ENCODE measurements at regions not wholly inside any gene's neighbourhood (a gene's known extent, or its start where the extent isn't known, plus 50 kb on each side); places are given as distances from the start of the nearest gene placed in this dataset.

DNA sequence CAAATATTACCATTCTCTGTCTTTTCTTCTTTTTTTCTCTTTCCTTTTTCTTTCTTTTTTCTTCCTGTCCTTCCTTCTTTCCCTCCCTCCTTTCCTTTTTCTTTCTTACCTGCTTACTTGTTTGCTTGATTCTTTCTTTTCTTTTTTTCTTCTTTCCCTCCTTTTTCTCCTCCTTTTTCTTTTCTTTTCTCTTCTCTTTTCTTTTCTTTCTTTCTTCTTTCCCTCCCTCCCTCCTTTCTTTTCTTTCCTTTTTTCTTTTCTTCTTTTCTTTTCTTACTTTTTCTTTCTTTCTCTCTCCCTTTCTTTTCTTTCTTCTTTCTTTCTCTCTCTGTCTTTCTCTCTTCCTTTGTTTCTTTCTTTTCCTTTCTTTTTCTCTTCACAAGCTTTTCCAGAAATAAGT, 697.4 kb upstream of the ADGRL3 start:
- ATAC-seq (no peak), DNase-seq (no peak)
- intact Hi-C loops (cut with DNase I) = no loop called here
- H3K4me3 ChIP-seq = no peak overlapping the region
- no peaks in the 10 kb centered on the region for H3K27me3 ChIP-seq
- no peak overlapping the region for H3K27ac ChIP-seq
- H3K9me3 ChIP-seq = no peaks in the 10 kb centered on the region
- no peaks in the 10 kb centered on the region for H3K4me1 ChIP-seq
- no peaks in the 10 kb centered on the region for H3K36me3 ChIP-seq
- TF ChIP-seq POLR2A (IDR thresholded peaks at IDR 0.05) = no peak
- TF ChIP-seq, protein P1, sequence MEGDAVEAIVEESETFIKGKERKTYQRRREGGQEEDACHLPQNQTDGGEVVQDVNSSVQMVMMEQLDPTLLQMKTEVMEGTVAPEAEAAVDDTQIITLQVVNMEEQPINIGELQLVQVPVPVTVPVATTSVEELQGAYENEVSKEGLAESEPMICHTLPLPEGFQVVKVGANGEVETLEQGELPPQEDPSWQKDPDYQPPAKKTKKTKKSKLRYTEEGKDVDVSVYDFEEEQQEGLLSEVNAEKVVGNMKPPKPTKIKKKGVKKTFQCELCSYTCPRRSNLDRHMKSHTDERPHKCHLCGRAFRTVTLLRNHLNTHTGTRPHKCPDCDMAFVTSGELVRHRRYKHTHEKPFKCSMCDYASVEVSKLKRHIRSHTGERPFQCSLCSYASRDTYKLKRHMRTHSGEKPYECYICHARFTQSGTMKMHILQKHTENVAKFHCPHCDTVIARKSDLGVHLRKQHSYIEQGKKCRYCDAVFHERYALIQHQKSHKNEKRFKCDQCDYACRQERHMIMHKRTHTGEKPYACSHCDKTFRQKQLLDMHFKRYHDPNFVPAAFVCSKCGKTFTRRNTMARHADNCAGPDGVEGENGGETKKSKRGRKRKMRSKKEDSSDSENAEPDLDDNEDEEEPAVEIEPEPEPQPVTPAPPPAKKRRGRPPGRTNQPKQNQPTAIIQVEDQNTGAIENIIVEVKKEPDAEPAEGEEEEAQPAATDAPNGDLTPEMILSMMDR (IDR thresholded peaks at IDR 0.05) = no peak

DNA sequence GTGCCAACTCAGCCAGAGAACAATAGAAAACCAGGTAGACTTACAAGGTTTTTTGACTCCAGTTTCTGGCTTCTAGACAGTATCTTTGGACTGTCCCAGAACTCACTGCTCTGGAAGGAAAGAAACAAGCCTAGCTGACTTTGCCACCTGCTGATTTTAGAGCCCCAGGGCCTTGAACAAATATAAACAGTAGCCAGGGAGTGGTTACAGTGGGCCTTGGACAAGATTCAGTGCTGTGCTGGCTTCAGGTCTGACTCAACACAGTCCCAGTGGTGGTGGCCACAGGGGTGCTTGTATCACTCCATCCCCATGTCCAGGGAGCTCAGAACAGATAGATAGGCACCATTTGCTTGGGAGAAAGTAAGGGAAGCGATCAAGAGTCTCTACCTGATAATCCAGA, 694.1 kb upstream of the ADGRL3 start:
- no peaks in the 10 kb centered on the region for H3K4me1 ChIP-seq
- 11% methylated on average over 1 of the region's 1 CpG for WGBS (ENCODE audit: insufficient coverage, low coverage, low lambda C conversion rate, missing lambda C conversion rate)
- no peaks in the 10 kb centered on the region for H3K27me3 ChIP-seq
- no peaks in the 10 kb centered on the region for H3K9me3 ChIP-seq
- H3K36me3 ChIP-seq = no peaks in the 10 kb centered on the region
- TF ChIP-seq POLR2A (IDR thresholded peaks at IDR 0.05) = no peak
- TF ChIP-seq, protein P1 (IDR thresholded peaks at IDR 0.05) = no peak
- no peak overlapping the region for H3K27ac ChIP-seq
- H3K4me3 ChIP-seq = no peak overlapping the region
- ATAC-seq = no peak
- no peak for DNase-seq
- intact Hi-C loops (cut with DNase I) = no loop called here

DNA sequence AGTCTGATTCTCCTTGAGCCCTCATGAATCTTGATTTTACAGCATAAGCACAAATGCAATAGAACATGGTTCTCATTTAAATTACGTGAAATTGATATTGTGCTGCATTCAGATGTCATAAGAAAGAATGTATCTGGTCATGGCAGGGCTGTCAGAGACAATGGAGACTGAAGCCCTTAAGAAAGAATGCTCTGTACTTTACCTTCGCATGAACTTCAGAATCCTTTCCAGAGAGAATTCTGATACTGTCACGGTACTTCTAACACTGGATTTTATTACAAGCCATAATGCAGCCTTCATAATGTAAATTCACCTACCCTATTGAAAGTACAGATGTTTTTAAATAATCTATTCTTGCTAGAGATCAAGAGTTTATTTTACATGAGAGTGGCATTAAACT, 677.9 kb upstream of the ADGRL3 start:
- Histone ChIP-seq H3K9me3 (no peaks in the 10 kb centered on the region), H3K4me3 (no peak overlapping the region), H3K4me1 (no peaks in the 10 kb centered on the region), H3K27ac (no peak overlapping the region), H3K27me3 (no peaks in the 10 kb centered on the region), H3K36me3 (no peaks in the 10 kb centered on the region)
- 48% methylated on average over 3 of the region's 3 CpGs for WGBS (ENCODE audit: insufficient coverage, low coverage, low lambda C conversion rate, missing lambda C conversion rate)
- intact Hi-C loops (cut with DNase I) = no loop called here
- DNase-seq (no peak), ATAC-seq (no peak)
- no peak for TF ChIP-seq POLR2A (IDR thresholded peaks at IDR 0.05)
- TF ChIP-seq, protein P1 (IDR thresholded peaks at IDR 0.05) = no peak

DNA sequence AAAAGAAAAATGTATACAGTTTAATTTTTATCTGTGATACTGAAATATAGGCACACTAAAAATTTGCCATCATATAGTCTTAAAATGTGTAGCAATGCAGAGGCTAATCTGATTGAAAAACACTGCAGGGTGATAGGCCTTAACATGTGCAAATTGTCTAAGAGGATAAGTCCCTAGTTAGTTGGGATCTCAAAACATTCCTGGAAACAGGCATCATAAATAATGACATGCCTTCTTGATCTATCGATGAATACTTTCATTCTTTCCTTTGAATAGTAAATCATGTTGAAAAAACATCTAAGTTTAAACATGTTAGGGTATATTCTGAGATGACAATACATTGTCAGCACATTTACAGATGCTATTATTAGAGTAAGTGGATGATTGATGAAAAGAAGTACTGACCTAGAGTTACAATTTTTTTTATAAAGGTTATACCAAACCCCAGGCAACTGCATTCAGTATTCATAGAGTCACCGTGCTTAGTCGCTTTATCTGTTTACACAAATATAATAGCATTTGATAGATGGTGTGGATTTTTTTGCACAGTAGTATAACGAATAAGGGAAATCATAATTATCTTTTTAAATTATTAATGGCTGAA, 668.2 kb upstream of the ADGRL3 start:
- TF ChIP-seq POLR2A (IDR thresholded peaks at IDR 0.05) = no peak
- WGBS (ENCODE audit: insufficient coverage, low coverage, low lambda C conversion rate, missing lambda C conversion rate) = 58% methylated on average over 4 of the region's 4 CpGs
- Histone ChIP-seq H3K27me3 (no peaks in the 10 kb centered on the region), H3K36me3 (no peaks in the 10 kb centered on the region), H3K27ac (no peak overlapping the region), H3K4me1 (no peaks in the 10 kb centered on the region), H3K4me3 (no peak overlapping the region), H3K9me3 (no peaks in the 10 kb centered on the region)
- no peak for DNase-seq
- intact Hi-C loops (cut with DNase I) = no loop called here
- no peak for ATAC-seq

DNA sequence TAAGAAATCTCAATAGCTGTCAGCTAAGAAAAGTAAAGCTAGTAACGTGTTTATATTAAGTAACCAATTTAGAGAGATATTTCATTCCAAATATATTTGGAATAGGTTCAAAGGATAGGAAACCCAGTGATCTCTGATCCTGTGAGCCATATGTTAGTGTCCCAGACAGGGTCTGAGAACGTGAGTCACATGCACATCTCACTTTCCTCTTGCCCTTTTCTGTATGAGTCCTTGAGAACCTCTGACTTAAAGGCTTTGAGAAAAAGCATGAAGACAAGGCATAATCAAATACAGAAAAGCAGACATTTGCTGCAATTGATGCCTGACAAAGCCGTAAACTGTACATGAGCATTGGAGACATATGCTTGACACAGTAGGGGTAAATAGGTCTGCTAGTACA, 655.1 kb upstream of the ADGRL3 start:
- Histone ChIP-seq H3K4me1 (no peaks in the 10 kb centered on the region), H3K36me3 (no peaks in the 10 kb centered on the region), H3K27me3 (no peaks in the 10 kb centered on the region), H3K27ac (no peak overlapping the region), H3K4me3 (no peak overlapping the region), H3K9me3 (no peaks in the 10 kb centered on the region)
- TF ChIP-seq, protein P1 (IDR thresholded peaks at IDR 0.05) = no peak
- TF ChIP-seq POLR2A (IDR thresholded peaks at IDR 0.05) = no peak
- 19% methylated on average over 3 of the region's 3 CpGs for WGBS (ENCODE audit: insufficient coverage, low coverage, low lambda C conversion rate, missing lambda C conversion rate)
- DNase-seq = no peak
- intact Hi-C loops (cut with DNase I) = no loop called here
- ATAC-seq = no peak

All from right lobe of liver (tissue), 6 donors.